NOMO-1 (cell line): ENCODE measurements at regions not wholly inside any gene's neighbourhood (a gene's known extent, or its start where the extent isn't known, plus 50 kb on each side); places are given as distances from the start of the nearest gene placed in this dataset.
"Not testable (repeated sequence)": the region's sequence is repeated elsewhere in the genome, so short reads cannot be mapped to it uniquely, and the experiment has no call there.

ENCODE experiments used
- DNase-seq, 2 experiments: peaks; one replicate each; lab custom pipeline; 2025; ENCODE audit not compliant: unreplicated experiment in 2 of 2; lab: John Stamatoyannopoulos, UW

GRCh38 chr17:18546514-18547398 lies 70.2 kb downstream of the LGALS9C start:
- not testable (repeated sequence) for DNase-seq

- not testable (repeated sequence) for DNase-seq
These were observed 80.5 kb downstream of the LGALS9C start for GRCh38 chr17:18557086-18557485.

- not testable (repeated sequence) for DNase-seq
These were observed 80.7 kb downstream of the TBC1D28 start for GRCh38 chr17:18563381-18564098.

- DNase-seq, result peak; percentile 24 to 43
These were observed 80.1 kb downstream of the TBC1D28 start for GRCh38 chr17:18564099-18564448.

GRCh38 chr17:18568108-18568995 lies 75.8 kb downstream of the TBC1D28 start:
- not testable (repeated sequence) for DNase-seq

- not testable (repeated sequence) for DNase-seq
These were observed 74.7 kb downstream of the TBC1D28 start for GRCh38 chr17:18569489-18569913.

- not testable (repeated sequence) for DNase-seq
These were observed 71.7 kb downstream of the TBC1D28 start for GRCh38 chr17:18572536-18572935.

GRCh38 chr17:18574137-18574536 lies 70.1 kb downstream of the TBC1D28 start:
- not testable (repeated sequence) for DNase-seq
